ENCODE measurements at regions not wholly inside any gene's neighbourhood (a gene's known extent, or its start where the extent isn't known, plus 50 kb on each side); places are given as distances from the start of the nearest gene placed in this dataset.
A peak's percentile ranks its signal among the peaks of the same experiment; 100 is the strongest.

GRCh38 chr3:20405231-20405630 is 219.2 kb upstream of the SGO1 start:
- no peak overlapping the region for H3K4me3 Mint-ChIP-seq
- no peaks in the 10 kb centered on the region for H3K9me3 Mint-ChIP-seq
- no peaks in the 10 kb centered on the region for H3K36me3 Mint-ChIP-seq
- peaks cover 32% of the 10 kb centered on the region for H3K27me3 Mint-ChIP-seq
- no peak for TF ChIP-seq CTCF (conservative IDR thresholded peaks at IDR 0.05)
- peaks cover 19% of the 10 kb centered on the region for H3K4me1 Mint-ChIP-seq (ENCODE audit: unreplicated experiment)
- H3K27ac Mint-ChIP-seq, result peak overlapping the region; percentile 9
- no peak for DNase-seq (ENCODE audit: extremely low spot score, unreplicated experiment)

GRCh38 chr3:20404741-20405100 is 218.7 kb upstream of the SGO1 start:
- H3K9me3 Mint-ChIP-seq, result no peaks in the 10 kb centered on the region
- H3K4me1 Mint-ChIP-seq (ENCODE audit: unreplicated experiment), result peaks cover 19% of the 10 kb centered on the region
- H3K36me3 Mint-ChIP-seq, result no peaks in the 10 kb centered on the region
- DNase-seq (ENCODE audit: extremely low spot score, unreplicated experiment), result no peak
- H3K27ac Mint-ChIP-seq, result no peak overlapping the region
- no peak for TF ChIP-seq CTCF (conservative IDR thresholded peaks at IDR 0.05)
- peaks cover 33% of the 10 kb centered on the region for H3K27me3 Mint-ChIP-seq
- H3K4me3 Mint-ChIP-seq, result no peak overlapping the region

- Mint-ChIP-seq H3K4me3 (no peak overlapping the region), H3K27me3 (peaks cover 32% of the 10 kb centered on the region), H3K9me3 (no peaks in the 10 kb centered on the region)
Measured at GRCh38 chr3:20403986-20404740, 218.2 kb upstream of the SGO1 start.

GRCh38 chr3:20401253-20401652 is 215.2 kb upstream of the SGO1 start:
- TF ChIP-seq CTCF (conservative IDR thresholded peaks at IDR 0.05), result no peak
- H3K27me3 Mint-ChIP-seq, result peaks cover 31% of the 10 kb centered on the region
- DNase-seq (ENCODE audit: extremely low spot score, unreplicated experiment), result no peak
- H3K27ac Mint-ChIP-seq, result no peak overlapping the region
- no peaks in the 10 kb centered on the region for H3K9me3 Mint-ChIP-seq
- no peaks in the 10 kb centered on the region for H3K36me3 Mint-ChIP-seq
- no peak overlapping the region for H3K4me3 Mint-ChIP-seq
- H3K4me1 Mint-ChIP-seq (ENCODE audit: unreplicated experiment), result peaks cover 19% of the 10 kb centered on the region

More at GRCh38 chr3:20403986-20404740, 218.2 kb upstream of the SGO1 start:
- no peaks in the 10 kb centered on the region for H3K36me3 Mint-ChIP-seq
- no peak for TF ChIP-seq CTCF (conservative IDR thresholded peaks at IDR 0.05)
- DNase-seq (ENCODE audit: extremely low spot score, unreplicated experiment), result no peak
- H3K27ac Mint-ChIP-seq, result no peak overlapping the region
- peaks cover 19% of the 10 kb centered on the region for H3K4me1 Mint-ChIP-seq (ENCODE audit: unreplicated experiment)

- H3K27me3 Mint-ChIP-seq, result peaks cover 31% of the 10 kb centered on the region
- no peaks in the 10 kb centered on the region for H3K36me3 Mint-ChIP-seq
- DNase-seq (ENCODE audit: extremely low spot score, unreplicated experiment), result no peak
- no peak overlapping the region for H3K4me3 Mint-ChIP-seq
- peaks cover 16% of the 10 kb centered on the region for H3K4me1 Mint-ChIP-seq (ENCODE audit: unreplicated experiment)
- H3K27ac Mint-ChIP-seq, result no peak overlapping the region
- no peak for TF ChIP-seq CTCF (conservative IDR thresholded peaks at IDR 0.05)
- H3K9me3 Mint-ChIP-seq, result no peaks in the 10 kb centered on the region
Measured at GRCh38 chr3:20400686-20401085, 214.7 kb upstream of the SGO1 start.
